ENCODE measurements at regions not wholly inside any gene's neighbourhood (a gene's known extent, or its start where the extent isn't known, plus 50 kb on each side); places are given as distances from the start of the nearest gene placed in this dataset.

DNA sequence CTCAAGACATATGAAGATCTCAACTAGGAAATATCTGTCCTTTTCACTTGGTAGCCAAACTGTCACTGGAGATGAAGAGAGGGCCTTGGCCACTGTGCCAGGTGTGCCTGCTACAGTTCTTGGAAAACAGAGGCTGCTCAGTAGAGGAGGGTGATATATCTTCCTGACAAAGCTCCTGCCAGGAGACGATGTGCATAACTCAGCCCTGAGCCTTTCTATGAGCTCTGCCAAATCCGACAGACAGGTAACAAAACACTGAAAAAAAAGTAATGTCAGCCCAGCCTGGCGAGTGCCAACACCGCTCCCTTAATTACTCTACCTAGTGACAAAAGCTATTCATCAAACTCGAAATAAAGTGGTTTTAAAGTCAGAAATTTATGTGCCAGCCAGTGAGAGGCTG is 123.2 kb downstream of the MFSD1 start:
- Histone ChIP-seq H3K36me3 (no peaks in the 10 kb centered on the region), H3K9me3 (no peaks in the 10 kb centered on the region), H3K4me1 (no peaks in the 10 kb centered on the region), H3K27me3 (no peaks in the 10 kb centered on the region), H3K4me3 (no peak overlapping the region), H3K27ac (no peak overlapping the region)
- intact Hi-C loops (cut with DNase I; ENCODE audit: low total_unique reads), result no loop called here
- TF ChIP-seq, protein P1, sequence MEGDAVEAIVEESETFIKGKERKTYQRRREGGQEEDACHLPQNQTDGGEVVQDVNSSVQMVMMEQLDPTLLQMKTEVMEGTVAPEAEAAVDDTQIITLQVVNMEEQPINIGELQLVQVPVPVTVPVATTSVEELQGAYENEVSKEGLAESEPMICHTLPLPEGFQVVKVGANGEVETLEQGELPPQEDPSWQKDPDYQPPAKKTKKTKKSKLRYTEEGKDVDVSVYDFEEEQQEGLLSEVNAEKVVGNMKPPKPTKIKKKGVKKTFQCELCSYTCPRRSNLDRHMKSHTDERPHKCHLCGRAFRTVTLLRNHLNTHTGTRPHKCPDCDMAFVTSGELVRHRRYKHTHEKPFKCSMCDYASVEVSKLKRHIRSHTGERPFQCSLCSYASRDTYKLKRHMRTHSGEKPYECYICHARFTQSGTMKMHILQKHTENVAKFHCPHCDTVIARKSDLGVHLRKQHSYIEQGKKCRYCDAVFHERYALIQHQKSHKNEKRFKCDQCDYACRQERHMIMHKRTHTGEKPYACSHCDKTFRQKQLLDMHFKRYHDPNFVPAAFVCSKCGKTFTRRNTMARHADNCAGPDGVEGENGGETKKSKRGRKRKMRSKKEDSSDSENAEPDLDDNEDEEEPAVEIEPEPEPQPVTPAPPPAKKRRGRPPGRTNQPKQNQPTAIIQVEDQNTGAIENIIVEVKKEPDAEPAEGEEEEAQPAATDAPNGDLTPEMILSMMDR (IDR thresholded peaks at IDR 0.05), result no peak
- no peak for DNase-seq

DNA sequence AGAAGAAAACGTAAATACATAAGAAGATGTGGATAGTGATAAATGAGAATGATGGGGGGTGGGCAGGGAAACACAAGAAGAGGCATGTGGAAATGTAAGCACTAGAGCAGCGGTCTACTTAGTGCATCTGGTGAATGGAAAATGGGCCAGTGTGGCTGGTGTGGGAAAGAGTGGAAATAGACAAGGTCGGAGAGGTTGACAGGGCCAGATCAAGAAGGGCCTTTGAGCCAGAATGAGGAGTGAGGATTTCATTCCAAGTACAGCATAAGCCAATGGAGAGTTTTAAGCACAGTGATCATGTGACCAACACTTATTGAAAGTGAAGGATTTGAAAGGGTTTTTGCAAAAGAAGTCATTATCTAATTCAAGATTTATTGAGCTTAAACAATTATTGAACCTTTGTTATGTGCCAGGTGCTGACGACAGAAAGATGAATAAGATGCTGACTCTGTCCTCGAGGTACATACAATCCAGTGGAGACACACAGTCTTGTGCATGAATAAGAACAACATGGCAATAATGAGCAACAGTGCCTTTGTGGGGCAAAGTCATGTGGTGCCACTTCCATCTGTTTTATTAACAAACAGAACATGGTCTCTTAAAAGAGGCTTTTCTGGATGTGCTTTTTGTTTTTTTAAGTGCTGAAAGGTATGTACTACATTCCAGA is 124.1 kb downstream of the MFSD1 start:
- Histone ChIP-seq H3K27me3 (no peaks in the 10 kb centered on the region), H3K4me3 (no peak overlapping the region), H3K27ac (no peak overlapping the region), H3K4me1 (no peaks in the 10 kb centered on the region), H3K36me3 (no peaks in the 10 kb centered on the region), H3K9me3 (no peaks in the 10 kb centered on the region)
- no peak for DNase-seq
- TF ChIP-seq, protein P1 (IDR thresholded peaks at IDR 0.05), result no peak
- intact Hi-C loops (cut with DNase I; ENCODE audit: low total_unique reads), result no loop called here

DNA sequence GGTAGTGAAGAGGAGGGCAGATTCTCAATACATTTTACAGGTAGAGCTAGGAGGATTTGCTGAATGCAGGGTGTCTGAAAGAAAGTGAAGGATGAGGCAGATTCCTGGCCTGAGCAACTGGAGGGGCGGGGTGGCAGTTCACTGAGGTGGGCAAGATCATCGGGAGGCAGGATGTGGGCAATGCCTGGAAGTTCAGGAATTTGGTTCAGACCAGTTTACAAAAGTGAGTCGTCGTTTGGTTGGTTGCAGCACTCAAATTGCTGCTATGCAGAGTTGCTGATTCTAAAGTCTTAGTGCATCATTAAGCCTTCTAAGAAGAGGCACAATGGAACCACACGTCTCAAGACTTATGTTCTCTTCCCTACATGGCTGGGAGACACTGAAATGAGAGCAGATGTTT is 134.0 kb downstream of the MFSD1 start:
- intact Hi-C loops (cut with DNase I; ENCODE audit: low total_unique reads), result no loop called here
- no peak overlapping the region for H3K27ac ChIP-seq

GRCh38 chr3:158936530-158937113 is 134.8 kb downstream of the MFSD1 start:
- Histone ChIP-seq H3K4me1 (no peaks in the 10 kb centered on the region), H3K27me3 (no peaks in the 10 kb centered on the region), H3K27ac (no peak overlapping the region), H3K9me3 (peaks cover 0 to 40% (median 5%) of the 10 kb centered on the region in 3 donors), H3K36me3 (no peaks in the 10 kb centered on the region), H3K4me3 (no peak overlapping the region)
- TF ChIP-seq, protein P1 (IDR thresholded peaks at IDR 0.05), result no peak
- intact Hi-C loops (cut with DNase I; ENCODE audit: low total_unique reads), result no loop called here
- no peak for DNase-seq

More for the DNA sequence above, 134.0 kb downstream of the MFSD1 start:
- no peaks in the 10 kb centered on the region for H3K27me3 ChIP-seq
- TF ChIP-seq, protein P1 (IDR thresholded peaks at IDR 0.05), result no peak
- no peaks in the 10 kb centered on the region for H3K4me1 ChIP-seq
- H3K9me3 ChIP-seq, result peaks cover 0 to 33% (median 5%) of the 10 kb centered on the region in 3 donors
- no peak overlapping the region for H3K4me3 ChIP-seq
- no peaks in the 10 kb centered on the region for H3K36me3 ChIP-seq
- DNase-seq, result no peak

DNA sequence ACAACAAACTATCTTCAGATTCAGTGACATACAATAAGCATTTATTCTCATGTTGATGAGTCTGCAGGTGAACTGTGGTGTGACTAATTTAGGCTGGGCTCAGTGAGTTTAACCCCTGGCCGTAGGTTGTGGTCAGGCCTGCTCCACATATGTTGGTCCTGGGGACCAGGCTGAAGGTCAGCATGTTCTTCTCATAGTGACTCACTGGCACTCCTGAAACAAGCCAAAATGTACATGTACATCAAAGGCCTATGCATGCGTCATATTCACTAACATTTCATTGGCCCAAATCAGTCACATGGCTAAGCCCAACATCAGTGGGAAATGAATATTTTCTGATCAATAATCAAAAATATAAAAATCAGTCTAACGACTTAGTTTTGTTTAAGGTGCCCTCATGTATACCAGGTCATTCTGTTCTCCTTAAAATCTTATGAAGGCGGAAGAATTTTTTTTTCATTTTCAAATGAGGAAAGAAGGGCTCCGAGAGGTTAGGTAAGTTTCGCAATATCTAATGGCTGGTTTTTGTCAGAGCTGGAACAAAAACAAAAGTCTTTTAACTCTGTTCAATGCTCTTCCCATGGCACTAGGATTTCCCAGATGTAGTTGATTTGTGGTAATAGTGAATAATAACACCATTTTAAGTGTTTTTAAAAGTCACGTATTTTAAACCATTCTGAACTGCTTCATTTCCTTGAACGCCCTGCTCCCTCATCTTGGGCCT is 148.5 kb downstream of the MFSD1 start:
- Histone ChIP-seq H3K27ac (no peak overlapping the region), H3K27me3 (no peaks in the 10 kb centered on the region), H3K36me3 (no peaks in the 10 kb centered on the region), H3K4me1 (no peaks in the 10 kb centered on the region), H3K4me3 (no peak overlapping the region), H3K9me3 (no peaks in the 10 kb centered on the region)
- intact Hi-C loops (cut with DNase I; ENCODE audit: low total_unique reads), result no loop called here
- TF ChIP-seq, protein P1 (IDR thresholded peaks at IDR 0.05), result no peak
- no peak for DNase-seq
